ENCODE measurements at regions not wholly inside any gene's neighbourhood (a gene's known extent, or its start where the extent isn't known, plus 50 kb on each side); places are given as distances from the start of the nearest gene placed in this dataset.

DNA sequence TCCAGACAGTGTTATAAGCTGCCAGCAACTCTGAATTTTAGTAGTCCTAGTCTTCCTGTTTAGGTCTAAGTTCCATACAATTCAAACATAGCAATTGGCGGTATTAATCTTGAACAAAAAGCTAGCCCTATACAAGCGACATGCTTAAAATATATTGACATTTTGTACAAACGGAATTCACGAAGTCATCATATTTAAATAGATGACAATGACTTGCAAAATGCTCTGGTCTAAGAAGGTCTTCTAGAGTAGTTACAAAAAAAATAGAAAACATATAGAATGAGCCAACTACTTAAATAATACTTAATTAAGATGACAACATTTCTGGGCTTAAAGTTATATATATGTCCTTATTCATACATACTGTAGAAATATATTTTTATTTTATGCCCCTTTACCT, 446.6 kb downstream of the ANKRD7 start:
- TF ChIP-seq, protein P1, sequence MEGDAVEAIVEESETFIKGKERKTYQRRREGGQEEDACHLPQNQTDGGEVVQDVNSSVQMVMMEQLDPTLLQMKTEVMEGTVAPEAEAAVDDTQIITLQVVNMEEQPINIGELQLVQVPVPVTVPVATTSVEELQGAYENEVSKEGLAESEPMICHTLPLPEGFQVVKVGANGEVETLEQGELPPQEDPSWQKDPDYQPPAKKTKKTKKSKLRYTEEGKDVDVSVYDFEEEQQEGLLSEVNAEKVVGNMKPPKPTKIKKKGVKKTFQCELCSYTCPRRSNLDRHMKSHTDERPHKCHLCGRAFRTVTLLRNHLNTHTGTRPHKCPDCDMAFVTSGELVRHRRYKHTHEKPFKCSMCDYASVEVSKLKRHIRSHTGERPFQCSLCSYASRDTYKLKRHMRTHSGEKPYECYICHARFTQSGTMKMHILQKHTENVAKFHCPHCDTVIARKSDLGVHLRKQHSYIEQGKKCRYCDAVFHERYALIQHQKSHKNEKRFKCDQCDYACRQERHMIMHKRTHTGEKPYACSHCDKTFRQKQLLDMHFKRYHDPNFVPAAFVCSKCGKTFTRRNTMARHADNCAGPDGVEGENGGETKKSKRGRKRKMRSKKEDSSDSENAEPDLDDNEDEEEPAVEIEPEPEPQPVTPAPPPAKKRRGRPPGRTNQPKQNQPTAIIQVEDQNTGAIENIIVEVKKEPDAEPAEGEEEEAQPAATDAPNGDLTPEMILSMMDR (IDR thresholded peaks at IDR 0.05): no peak
- TF ChIP-seq POLR2AphosphoS5 (IDR thresholded peaks at IDR 0.05): no peak
